ENCODE measurements at regions not wholly inside any gene's neighbourhood (a gene's known extent, or its start where the extent isn't known, plus 50 kb on each side); places are given as distances from the start of the nearest gene placed in this dataset.

GRCh38 chr1:101431956-101432510, 195.2 kb downstream of the S1PR1 start (continued):
- TF ChIP-seq RBBP5 (IDR thresholded peaks at IDR 0.05; ENCODE audit: borderline replicate concordance, low read depth, low read length) = no peak
- no peak for TF ChIP-seq JUND (IDR thresholded peaks at IDR 0.05; ENCODE audit: low read length)
- no peak for TF ChIP-seq POU5F1 (IDR thresholded peaks at IDR 0.05; ENCODE audit: low read depth, low read length)
- no peak for TF ChIP-seq CHD2 (IDR thresholded peaks at IDR 0.05; ENCODE audit: low read length)
- no peak for TF ChIP-seq GTF2F1 (IDR thresholded peaks at IDR 0.05; ENCODE audit: borderline replicate concordance, low read depth, low read length)
- no peak for TF ChIP-seq SIX5 (IDR thresholded peaks at IDR 0.05; ENCODE audit: low read depth, low read length)
- TF ChIP-seq SP1 (IDR thresholded peaks at IDR 0.05; ENCODE audit: low read depth, low read length) = no peak
